ENCODE measurements at regions not wholly inside any gene's neighbourhood (a gene's known extent, or its start where the extent isn't known, plus 50 kb on each side); places are given as distances from the start of the nearest gene placed in this dataset.

- H2AK9ac ChIP-seq (replicated peaks; ENCODE audit: low read depth, low read length, poor library complexity), result no peak overlapping the region
- H4K5ac ChIP-seq (ENCODE audit: low read depth, low read length), result no peak overlapping the region
- no peak overlapping the region for H2BK5ac ChIP-seq (ENCODE audit: low read depth, low read length, poor library complexity, severe bottlenecking)
- H2BK20ac ChIP-seq (ENCODE audit: low read depth, low read length), result no peak overlapping the region
- no TSS peak for BruUV-seq (replicated peaks)
- no peak overlapping the region for H3K56ac ChIP-seq (ENCODE audit: extremely low read depth, insufficient read depth, low read length)
- H3K4me2 ChIP-seq (ENCODE audit: low read depth, low read length), result no peak overlapping the region
- no peak overlapping the region for H4K8ac ChIP-seq (ENCODE audit: low read depth in 2 of 2, low read length in 2 of 2)
- H3K9me1 ChIP-seq (ENCODE audit: insufficient read depth, low read length), result no peaks in the 10 kb centered on the region
- H3K14ac ChIP-seq (replicated peaks; ENCODE audit: low read depth, low read length), result no peak overlapping the region
- H3K27me3 ChIP-seq (ENCODE audit: control insufficient read depth, insufficient read depth, low read length), result no peaks in the 10 kb centered on the region
- H3K18ac ChIP-seq (ENCODE audit: low read depth, low read length), result no peak overlapping the region
- no peak overlapping the region for H3K4me3 ChIP-seq (ENCODE audit: insufficient read depth, low read depth, low read length)
- ChIA-PET POLR2A (ENCODE audit: unreplicated experiment) (no interaction called here), CTCF (no interaction called here)
- H2BK15ac ChIP-seq (ENCODE audit: low read depth, low read length), result no peak overlapping the region
- no peaks in the 10 kb centered on the region for H3K36me3 ChIP-seq (ENCODE audit: control insufficient read depth, insufficient read depth, low read length)
- no peak overlapping the region for H3K23ac ChIP-seq (ENCODE audit: low read depth, low read length)
- no peak overlapping the region for H2AFZ ChIP-seq (replicated peaks; ENCODE audit: low read length, poor library complexity)
- H3K9me3 ChIP-seq (ENCODE audit: control insufficient read depth, insufficient read depth, low read length), result no peaks in the 10 kb centered on the region
- H3K9ac ChIP-seq (ENCODE audit: low read depth, low read length), result no peak overlapping the region
- DNase-seq, result no peak
- intact Hi-C loops (cut with micrococcal nuclease) (no loop called here), dilution Hi-C loops (cut with HindIII; ENCODE audit: low sequenced_read_pairs, unreplicated experiment) (no loop called here), in situ Hi-C loops (cut with MboI; ENCODE audit: low sequenced_read_pairs) (no loop called here)
- no peak overlapping the region for H3K4ac ChIP-seq (ENCODE audit: low read depth, low read length)
- H3K27ac ChIP-seq (ENCODE audit: insufficient read depth, low read length), result no peak overlapping the region
- no peak overlapping the region for H2BK120ac ChIP-seq (ENCODE audit: low read depth, low read length)
- peaks cover 0 to 14% of the 10 kb centered on the region in 2 experiments; a peak in 2 of 4 replicates for H3K79me1 ChIP-seq (ENCODE audit: low read depth in 1 of 2, low read length in 2 of 2)
- no peak overlapping the region for H2AK5ac ChIP-seq (ENCODE audit: low read depth, low read length)
- H4K20me1 ChIP-seq (ENCODE audit: insufficient read depth, low read length), result no peaks in the 10 kb centered on the region
- ATAC-seq (ENCODE audit: low read depth), result no peak
- no peak overlapping the region for H4K91ac ChIP-seq (ENCODE audit: insufficient read depth, low read depth, low read length)
- no peaks in the 10 kb centered on the region for H3K4me1 ChIP-seq (ENCODE audit: control insufficient read depth, insufficient read depth, low read length)
- TF ChIP-seq CTCF (conservative IDR thresholded peaks at IDR 0.05; ENCODE audit: low read depth, low read length) (no peak), RAD21 (IDR thresholded peaks at IDR 0.05; ENCODE audit: low read length) (no peak), RFX5 (IDR thresholded peaks at IDR 0.05; ENCODE audit: low read depth, low read length) (no peak)
Measured at GRCh38 chr5:94093300-94093699, 351.9 kb upstream of the POU5F2 start.
